ENCODE measurements at regions not wholly inside any gene's neighbourhood (a gene's known extent, or its start where the extent isn't known, plus 50 kb on each side); places are given as distances from the start of the nearest gene placed in this dataset.

GRCh38 chr4:180942367-180942916, 1300.8 kb upstream of the TENM3 start:
- TF ChIP-seq TAF1 (IDR thresholded peaks at IDR 0.05; ENCODE audit: borderline replicate concordance, low read depth, low read length): no peak
- no peak for TF ChIP-seq POLR2A (IDR thresholded peaks at IDR 0.05; ENCODE audit: low read depth, low read length)
- no peak for TF ChIP-seq POLR2AphosphoS5 (IDR thresholded peaks at IDR 0.05; ENCODE audit: low read depth, low read length)
- DNase-seq (ENCODE audit: insufficient read length): no peak
- no peak for FAIRE-seq

- TF ChIP-seq POLR2AphosphoS5 (IDR thresholded peaks at IDR 0.05; ENCODE audit: low read depth, low read length): no peak
- TF ChIP-seq POLR2A (IDR thresholded peaks at IDR 0.05; ENCODE audit: low read depth, low read length): no peak
- TF ChIP-seq TAF1 (IDR thresholded peaks at IDR 0.05; ENCODE audit: borderline replicate concordance, low read depth, low read length): no peak
- DNase-seq (ENCODE audit: insufficient read length) (no peak), FAIRE-seq (no peak)
These were observed 1297.0 kb upstream of the TENM3 start for GRCh38 chr4:180946188-180946587.

GRCh38 chr4:180947425-180947824, 1295.8 kb upstream of the TENM3 start:
- FAIRE-seq: no peak

GRCh38 chr4:180949424-180950213, 1293.6 kb upstream of the TENM3 start:
- FAIRE-seq (no peak), DNase-seq (ENCODE audit: insufficient read length) (no peak)

More at GRCh38 chr4:180947425-180947824, 1295.8 kb upstream of the TENM3 start:
- no peak for DNase-seq (ENCODE audit: insufficient read length)
- TF ChIP-seq POLR2A (IDR thresholded peaks at IDR 0.05; ENCODE audit: low read depth, low read length) (no peak), POLR2AphosphoS5 (IDR thresholded peaks at IDR 0.05; ENCODE audit: low read depth, low read length) (no peak), TAF1 (IDR thresholded peaks at IDR 0.05; ENCODE audit: borderline replicate concordance, low read depth, low read length) (no peak)

GRCh38 chr4:180950377-180950776, 1292.8 kb upstream of the TENM3 start:
- no peak for TF ChIP-seq TAF1 (IDR thresholded peaks at IDR 0.05; ENCODE audit: borderline replicate concordance, low read depth, low read length)
- TF ChIP-seq POLR2A (IDR thresholded peaks at IDR 0.05; ENCODE audit: low read depth, low read length): no peak
- TF ChIP-seq POLR2AphosphoS5 (IDR thresholded peaks at IDR 0.05; ENCODE audit: low read depth, low read length): no peak
- FAIRE-seq: no peak
- DNase-seq (ENCODE audit: insufficient read length): no peak

More at GRCh38 chr4:180949424-180950213, 1293.6 kb upstream of the TENM3 start:
- no peak for TF ChIP-seq POLR2AphosphoS5 (IDR thresholded peaks at IDR 0.05; ENCODE audit: low read depth, low read length)
- TF ChIP-seq POLR2A (IDR thresholded peaks at IDR 0.05; ENCODE audit: low read depth, low read length): no peak
- TF ChIP-seq TAF1 (IDR thresholded peaks at IDR 0.05; ENCODE audit: borderline replicate concordance, low read depth, low read length): no peak

- DNase-seq (ENCODE audit: insufficient read length): no peak
- TF ChIP-seq POLR2AphosphoS5 (IDR thresholded peaks at IDR 0.05; ENCODE audit: low read depth, low read length): no peak
- no peak for TF ChIP-seq POLR2A (IDR thresholded peaks at IDR 0.05; ENCODE audit: low read depth, low read length)
- TF ChIP-seq TAF1 (IDR thresholded peaks at IDR 0.05; ENCODE audit: borderline replicate concordance, low read depth, low read length): no peak
- FAIRE-seq: no peak
These were observed 1291.9 kb upstream of the TENM3 start for GRCh38 chr4:180951312-180951711.

- FAIRE-seq: no peak
- TF ChIP-seq TAF1 (IDR thresholded peaks at IDR 0.05; ENCODE audit: borderline replicate concordance, low read depth, low read length): no peak
- no peak for TF ChIP-seq POLR2AphosphoS5 (IDR thresholded peaks at IDR 0.05; ENCODE audit: low read depth, low read length)
- no peak for TF ChIP-seq POLR2A (IDR thresholded peaks at IDR 0.05; ENCODE audit: low read depth, low read length)
- no peak for DNase-seq (ENCODE audit: insufficient read length)
These were observed 1289.6 kb upstream of the TENM3 start for GRCh38 chr4:180953572-180953971.

GRCh38 chr4:180960743-180961401, 1282.3 kb upstream of the TENM3 start:
- DNase-seq (ENCODE audit: insufficient read length): no peak
- FAIRE-seq: no peak
- TF ChIP-seq TAF1 (IDR thresholded peaks at IDR 0.05; ENCODE audit: borderline replicate concordance, low read depth, low read length) (no peak), POLR2A (IDR thresholded peaks at IDR 0.05; ENCODE audit: low read depth, low read length) (no peak), POLR2AphosphoS5 (IDR thresholded peaks at IDR 0.05; ENCODE audit: low read depth, low read length) (no peak)

- FAIRE-seq (no peak), DNase-seq (ENCODE audit: insufficient read length) (no peak)
- TF ChIP-seq POLR2AphosphoS5 (IDR thresholded peaks at IDR 0.05; ENCODE audit: low read depth, low read length): no peak
- TF ChIP-seq TAF1 (IDR thresholded peaks at IDR 0.05; ENCODE audit: borderline replicate concordance, low read depth, low read length): no peak
- no peak for TF ChIP-seq POLR2A (IDR thresholded peaks at IDR 0.05; ENCODE audit: low read depth, low read length)
These were observed 1280.9 kb upstream of the TENM3 start for GRCh38 chr4:180962268-180962667.

GRCh38 chr4:180966312-180966711, 1276.9 kb upstream of the TENM3 start:
- no peak for TF ChIP-seq POLR2AphosphoS5 (IDR thresholded peaks at IDR 0.05; ENCODE audit: low read depth, low read length)
- no peak for TF ChIP-seq POLR2A (IDR thresholded peaks at IDR 0.05; ENCODE audit: low read depth, low read length)
- no peak for TF ChIP-seq TAF1 (IDR thresholded peaks at IDR 0.05; ENCODE audit: borderline replicate concordance, low read depth, low read length)
- FAIRE-seq (no peak), DNase-seq (ENCODE audit: insufficient read length) (no peak)

- no peak for DNase-seq (ENCODE audit: insufficient read length)
- TF ChIP-seq POLR2A (IDR thresholded peaks at IDR 0.05; ENCODE audit: low read depth, low read length): no peak
- TF ChIP-seq TAF1 (IDR thresholded peaks at IDR 0.05; ENCODE audit: borderline replicate concordance, low read depth, low read length): no peak
- TF ChIP-seq POLR2AphosphoS5 (IDR thresholded peaks at IDR 0.05; ENCODE audit: low read depth, low read length): no peak
- FAIRE-seq: no peak
These were observed 1275.3 kb upstream of the TENM3 start for GRCh38 chr4:180967936-180968335.
